ENCODE measurements at regions not wholly inside any gene's neighbourhood (a gene's known extent, or its start where the extent isn't known, plus 50 kb on each side); places are given as distances from the start of the nearest gene placed in this dataset.
A peak's percentile ranks its signal among the peaks of the same experiment; 100 is the strongest.

DNA sequence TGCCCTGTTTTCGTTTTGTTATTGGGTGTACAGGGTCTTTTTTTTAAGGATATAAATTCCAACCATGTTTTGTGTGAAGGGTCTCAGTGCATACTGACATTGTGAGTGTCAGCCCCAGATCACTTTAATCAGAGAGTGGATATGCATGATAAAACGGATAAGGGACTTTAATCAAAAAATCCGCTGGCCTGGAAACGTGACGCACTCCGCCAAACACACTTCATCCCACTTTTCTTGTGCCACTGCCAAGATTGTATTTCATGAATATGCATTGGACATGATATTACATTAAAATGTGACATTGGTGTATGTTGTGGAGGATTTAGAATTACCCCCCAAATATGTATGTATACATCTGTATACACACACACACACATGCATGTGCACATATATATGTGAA lies 273.1 kb downstream of the VRK1 start:
- 85 to 90% methylated on average over 6 of the region's 6 CpGs for WGBS, 2 donors
- Histone ChIP-seq H3K36me3 (no peaks in the 10 kb centered on the region), H3K27ac (no peak overlapping the region), H3K4me3 (no peak overlapping the region), H3K9me3 (no peaks in the 10 kb centered on the region), H3K27me3 (no peaks in the 10 kb centered on the region), H3K4me1 (peaks cover 0 to 11% (median 0%) of the 10 kb centered on the region in 4 donors)
- TF ChIP-seq, protein P1, sequence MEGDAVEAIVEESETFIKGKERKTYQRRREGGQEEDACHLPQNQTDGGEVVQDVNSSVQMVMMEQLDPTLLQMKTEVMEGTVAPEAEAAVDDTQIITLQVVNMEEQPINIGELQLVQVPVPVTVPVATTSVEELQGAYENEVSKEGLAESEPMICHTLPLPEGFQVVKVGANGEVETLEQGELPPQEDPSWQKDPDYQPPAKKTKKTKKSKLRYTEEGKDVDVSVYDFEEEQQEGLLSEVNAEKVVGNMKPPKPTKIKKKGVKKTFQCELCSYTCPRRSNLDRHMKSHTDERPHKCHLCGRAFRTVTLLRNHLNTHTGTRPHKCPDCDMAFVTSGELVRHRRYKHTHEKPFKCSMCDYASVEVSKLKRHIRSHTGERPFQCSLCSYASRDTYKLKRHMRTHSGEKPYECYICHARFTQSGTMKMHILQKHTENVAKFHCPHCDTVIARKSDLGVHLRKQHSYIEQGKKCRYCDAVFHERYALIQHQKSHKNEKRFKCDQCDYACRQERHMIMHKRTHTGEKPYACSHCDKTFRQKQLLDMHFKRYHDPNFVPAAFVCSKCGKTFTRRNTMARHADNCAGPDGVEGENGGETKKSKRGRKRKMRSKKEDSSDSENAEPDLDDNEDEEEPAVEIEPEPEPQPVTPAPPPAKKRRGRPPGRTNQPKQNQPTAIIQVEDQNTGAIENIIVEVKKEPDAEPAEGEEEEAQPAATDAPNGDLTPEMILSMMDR (IDR thresholded peaks at IDR 0.05), result no peak
- TF ChIP-seq POLR2A (IDR thresholded peaks at IDR 0.05) (no peak), EP300 (IDR thresholded peaks at IDR 0.05) (no peak)
- DNase-seq (ENCODE audit: low spot score in 2 of 2), result no peak

GRCh38 chr14:97071177-97071576 lies 274.0 kb downstream of the VRK1 start:
- no peak for DNase-seq (ENCODE audit: low spot score in 2 of 2)
- no peaks in the 10 kb centered on the region for H3K36me3 ChIP-seq
- H3K4me1 ChIP-seq, result peaks cover 0 to 11% (median 0%) of the 10 kb centered on the region in 4 donors
- H3K27ac ChIP-seq, result no peak overlapping the region
- WGBS, 2 donors, result 76 to 78% methylated on average over 8 of the region's 8 CpGs
- no peak for TF ChIP-seq EP300 (IDR thresholded peaks at IDR 0.05)
- no peak overlapping the region for H3K4me3 ChIP-seq
- no peaks in the 10 kb centered on the region for H3K9me3 ChIP-seq
- no peaks in the 10 kb centered on the region for H3K27me3 ChIP-seq

DNA sequence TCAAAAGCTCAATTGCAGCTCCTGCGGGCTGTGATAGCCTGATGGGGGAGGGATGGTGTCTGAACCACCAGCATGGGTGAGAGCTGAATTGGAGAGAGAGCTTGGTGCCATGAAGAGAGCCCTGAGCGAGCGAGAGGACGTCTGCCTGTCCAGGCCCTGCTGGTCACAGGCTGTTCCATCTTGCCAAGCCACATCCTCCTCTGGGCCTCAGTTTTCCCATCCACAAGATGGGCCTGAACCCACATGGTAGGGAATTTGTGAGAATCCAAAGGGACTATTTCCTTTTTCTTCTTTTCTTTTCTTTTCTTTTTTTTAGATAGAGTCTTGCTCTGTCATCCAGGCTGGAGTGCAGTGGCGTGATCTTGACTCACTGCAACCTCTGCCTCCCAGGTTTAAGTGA lies 276.4 kb downstream of the VRK1 start:
- H3K27ac ChIP-seq, result no peak overlapping the region
- H3K36me3 ChIP-seq, result no peaks in the 10 kb centered on the region
- H3K4me3 ChIP-seq, result no peak overlapping the region
- H3K9me3 ChIP-seq, result no peaks in the 10 kb centered on the region
- no peak for DNase-seq (ENCODE audit: low spot score in 2 of 2)
- 87 to 90% methylated on average over 5 of the region's 5 CpGs for WGBS, 2 donors
- H3K4me1 ChIP-seq, result peaks cover 0 to 21% (median 0%) of the 10 kb centered on the region in 4 donors
- no peaks in the 10 kb centered on the region for H3K27me3 ChIP-seq
- no peak for TF ChIP-seq POLR2A (IDR thresholded peaks at IDR 0.05)
- no peak for TF ChIP-seq EP300 (IDR thresholded peaks at IDR 0.05)
- TF ChIP-seq, protein P1 (IDR thresholded peaks at IDR 0.05), result no peak

DNA sequence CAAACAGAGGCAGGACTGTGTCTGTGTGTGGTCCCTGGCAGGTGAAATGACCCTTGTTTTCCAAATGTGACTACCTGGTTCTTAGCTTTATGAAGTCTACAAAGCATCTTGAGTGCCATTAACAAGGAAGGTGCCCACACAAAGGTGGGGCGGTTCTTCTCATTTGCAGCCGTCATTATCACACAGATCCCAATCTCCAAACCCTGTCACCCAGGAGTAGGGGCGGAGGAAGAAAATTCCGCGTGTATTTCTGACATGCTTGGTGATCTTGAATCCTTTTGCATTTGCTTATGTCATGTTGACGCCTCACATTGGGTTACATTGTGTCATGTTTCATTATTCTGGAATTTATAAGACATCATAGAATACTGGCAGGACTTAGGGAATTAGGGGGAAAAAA lies 277.3 kb downstream of the VRK1 start:
- no peak for DNase-seq (ENCODE audit: low spot score in 2 of 2)
- Histone ChIP-seq H3K27me3 (no peaks in the 10 kb centered on the region), H3K9me3 (no peaks in the 10 kb centered on the region), H3K4me1 (peaks cover 0 to 21% (median 0%) of the 10 kb centered on the region in 4 donors), H3K36me3 (no peaks in the 10 kb centered on the region), H3K27ac (no peak overlapping the region), H3K4me3 (no peak overlapping the region)
- TF ChIP-seq POLR2A (IDR thresholded peaks at IDR 0.05), result no peak
- TF ChIP-seq EP300 (IDR thresholded peaks at IDR 0.05), result no peak
- TF ChIP-seq, protein P1 (IDR thresholded peaks at IDR 0.05), result no peak
- 67 to 71% methylated on average over 6 of the region's 6 CpGs for WGBS, 2 donors

- no peak for DNase-seq (ENCODE audit: low spot score in 2 of 2)
- no peaks in the 10 kb centered on the region for H3K9me3 ChIP-seq
- 18 to 32% methylated on average over 6 of the region's 6 CpGs for WGBS, 2 donors
- peaks cover 0 to 21% (median 0%) of the 10 kb centered on the region in 4 donors for H3K4me1 ChIP-seq
- no peak overlapping the region for H3K27ac ChIP-seq
- no peak overlapping the region for H3K4me3 ChIP-seq
- no peaks in the 10 kb centered on the region for H3K36me3 ChIP-seq
- TF ChIP-seq, protein P1 (IDR thresholded peaks at IDR 0.05), result no peak
- TF ChIP-seq POLR2A (IDR thresholded peaks at IDR 0.05) (no peak), EP300 (IDR thresholded peaks at IDR 0.05) (no peak)
- H3K27me3 ChIP-seq, result no peaks in the 10 kb centered on the region
These were observed 277.7 kb downstream of the VRK1 start for GRCh38 chr14:97074856-97075255.

GRCh38 chr14:97077253-97077653 lies 280.1 kb downstream of the VRK1 start:
- Histone ChIP-seq H3K27me3 (no peaks in the 10 kb centered on the region), H3K4me1 (peaks cover 0 to 21% (median 0%) of the 10 kb centered on the region in 4 donors), H3K36me3 (no peaks in the 10 kb centered on the region), H3K27ac (no peak overlapping the region), H3K9me3 (peaks cover 0 to 6% (median 0%) of the 10 kb centered on the region in 4 donors), H3K4me3 (no peak overlapping the region)
- DNase-seq (ENCODE audit: low spot score in 2 of 2), result peak; percentile 16 to 41
- TF ChIP-seq EP300 (IDR thresholded peaks at IDR 0.05), result peak in 1 of 2 donors; percentile 56
- TF ChIP-seq, protein P1 (IDR thresholded peaks at IDR 0.05), result no peak
- WGBS, 2 donors, result 22 to 28% methylated on average over 8 of the region's 8 CpGs
